ENCODE measurements at regions not wholly inside any gene's neighbourhood (a gene's known extent, or its start where the extent isn't known, plus 50 kb on each side); places are given as distances from the start of the nearest gene placed in this dataset.

- no peak for TF ChIP-seq EZH2phosphoT487 (IDR thresholded peaks at IDR 0.05; ENCODE audit: insufficient read depth, low read depth)
- no peak for TF ChIP-seq EZH2 (IDR thresholded peaks at IDR 0.05; ENCODE audit: insufficient read depth, poor library complexity, severe bottlenecking)
Observed at GRCh38 chr10:131034451-131034850, 277.1 kb downstream of the TCERG1L start.

Data from GM23248 (cell line).